ENCODE measurements at regions not wholly inside any gene's neighbourhood (a gene's known extent, or its start where the extent isn't known, plus 50 kb on each side); places are given as distances from the start of the nearest gene placed in this dataset.
"Not testable (repeated sequence)": the region's sequence is repeated elsewhere in the genome, so short reads cannot be mapped to it uniquely, and the experiment has no call there.

DNA sequence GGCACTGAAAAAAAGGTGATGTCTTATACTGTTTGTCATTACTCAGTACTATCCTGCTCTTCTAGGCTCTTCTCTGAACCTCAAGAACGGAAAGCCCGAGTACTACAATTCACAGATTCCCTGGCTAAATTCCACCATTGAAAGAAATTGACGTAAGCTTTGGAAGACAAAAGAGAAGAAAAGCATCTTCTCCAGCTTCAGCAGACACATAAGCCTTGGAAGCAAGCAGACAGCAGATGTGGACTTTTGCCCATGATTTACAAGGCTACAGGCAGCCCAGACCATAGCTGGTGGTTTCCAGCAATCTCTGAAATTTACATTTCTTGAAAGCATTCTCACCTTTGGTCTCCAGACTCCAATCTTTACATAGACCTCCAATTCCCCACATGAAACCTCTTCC, 289.0 kb downstream of the C1D start:
- no peak overlapping the region for H3K4me3 Mint-ChIP-seq
- TF ChIP-seq, protein P1, sequence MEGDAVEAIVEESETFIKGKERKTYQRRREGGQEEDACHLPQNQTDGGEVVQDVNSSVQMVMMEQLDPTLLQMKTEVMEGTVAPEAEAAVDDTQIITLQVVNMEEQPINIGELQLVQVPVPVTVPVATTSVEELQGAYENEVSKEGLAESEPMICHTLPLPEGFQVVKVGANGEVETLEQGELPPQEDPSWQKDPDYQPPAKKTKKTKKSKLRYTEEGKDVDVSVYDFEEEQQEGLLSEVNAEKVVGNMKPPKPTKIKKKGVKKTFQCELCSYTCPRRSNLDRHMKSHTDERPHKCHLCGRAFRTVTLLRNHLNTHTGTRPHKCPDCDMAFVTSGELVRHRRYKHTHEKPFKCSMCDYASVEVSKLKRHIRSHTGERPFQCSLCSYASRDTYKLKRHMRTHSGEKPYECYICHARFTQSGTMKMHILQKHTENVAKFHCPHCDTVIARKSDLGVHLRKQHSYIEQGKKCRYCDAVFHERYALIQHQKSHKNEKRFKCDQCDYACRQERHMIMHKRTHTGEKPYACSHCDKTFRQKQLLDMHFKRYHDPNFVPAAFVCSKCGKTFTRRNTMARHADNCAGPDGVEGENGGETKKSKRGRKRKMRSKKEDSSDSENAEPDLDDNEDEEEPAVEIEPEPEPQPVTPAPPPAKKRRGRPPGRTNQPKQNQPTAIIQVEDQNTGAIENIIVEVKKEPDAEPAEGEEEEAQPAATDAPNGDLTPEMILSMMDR (conservative IDR thresholded peaks at IDR 0.05): no peak
- no peak overlapping the region for H3K27ac Mint-ChIP-seq (ENCODE audit: unreplicated experiment)
- H3K9me3 Mint-ChIP-seq: no peaks in the 10 kb centered on the region
- peaks cover 2% of the 10 kb centered on the region for H3K27me3 Mint-ChIP-seq (ENCODE audit: low read depth)
- DNase-seq (ENCODE audit: low read depth, low spot score): no peak
- no peaks in the 10 kb centered on the region for H3K4me1 Mint-ChIP-seq
- no peaks in the 10 kb centered on the region for H3K36me3 Mint-ChIP-seq (ENCODE audit: low read depth)

DNA sequence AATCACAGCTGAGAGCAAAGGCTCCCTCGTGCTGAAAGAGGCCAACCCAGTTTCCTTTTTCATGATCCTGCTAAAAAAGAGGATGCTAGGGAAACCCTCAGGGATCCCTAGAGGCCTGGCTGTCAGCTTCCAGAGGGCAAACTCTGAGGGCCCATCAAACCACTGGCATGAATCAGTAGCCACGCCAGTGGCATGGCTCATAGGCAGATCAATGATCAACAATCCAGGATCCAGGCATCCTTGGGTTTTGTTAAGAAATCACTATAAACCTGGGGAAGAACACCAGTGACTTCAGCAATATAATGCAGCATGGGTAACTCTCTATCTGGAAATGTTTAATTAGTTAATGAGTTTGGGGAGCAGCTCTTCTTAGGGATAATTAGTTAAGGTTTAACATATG, 286.5 kb downstream of the C1D start:
- Mint-ChIP-seq H3K4me3 (no peak overlapping the region), H3K9me3 (peaks cover 4% of the 10 kb centered on the region), H3K27me3 (ENCODE audit: low read depth) (peaks cover 5% of the 10 kb centered on the region), H3K4me1 (no peaks in the 10 kb centered on the region), H3K36me3 (ENCODE audit: low read depth) (no peaks in the 10 kb centered on the region), H3K27ac (ENCODE audit: unreplicated experiment) (no peak overlapping the region)
- TF ChIP-seq, protein P1 (conservative IDR thresholded peaks at IDR 0.05): no peak
- no peak for DNase-seq (ENCODE audit: low read depth, low spot score)

DNA sequence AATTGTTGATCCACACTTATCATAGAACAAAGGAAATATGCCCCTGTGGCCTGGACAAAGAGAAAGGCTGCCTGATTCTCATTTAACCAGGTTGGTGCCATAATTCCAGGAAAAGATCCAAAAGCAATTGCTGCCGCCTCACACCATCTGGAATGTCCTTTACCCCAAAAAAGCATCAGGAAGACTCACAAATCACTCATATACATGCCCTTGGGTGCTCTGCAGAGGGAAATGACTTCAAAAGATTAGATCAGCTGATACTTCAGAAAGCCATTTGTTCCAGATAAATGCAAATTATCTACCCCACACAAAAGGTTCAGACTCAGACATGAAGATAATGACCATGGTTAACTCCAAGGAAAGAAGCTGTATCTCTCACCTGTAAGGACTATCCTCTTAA, 285.8 kb downstream of the C1D start:
- DNase-seq (ENCODE audit: low read depth, low spot score): no peak
- H3K4me3 Mint-ChIP-seq: no peak overlapping the region
- peaks cover 4% of the 10 kb centered on the region for H3K9me3 Mint-ChIP-seq
- TF ChIP-seq, protein P1 (conservative IDR thresholded peaks at IDR 0.05): no peak
- H3K27ac Mint-ChIP-seq (ENCODE audit: unreplicated experiment): no peak overlapping the region
- H3K36me3 Mint-ChIP-seq (ENCODE audit: low read depth): no peaks in the 10 kb centered on the region
- no peaks in the 10 kb centered on the region for H3K4me1 Mint-ChIP-seq
- H3K27me3 Mint-ChIP-seq (ENCODE audit: low read depth): peaks cover 5% of the 10 kb centered on the region

DNA sequence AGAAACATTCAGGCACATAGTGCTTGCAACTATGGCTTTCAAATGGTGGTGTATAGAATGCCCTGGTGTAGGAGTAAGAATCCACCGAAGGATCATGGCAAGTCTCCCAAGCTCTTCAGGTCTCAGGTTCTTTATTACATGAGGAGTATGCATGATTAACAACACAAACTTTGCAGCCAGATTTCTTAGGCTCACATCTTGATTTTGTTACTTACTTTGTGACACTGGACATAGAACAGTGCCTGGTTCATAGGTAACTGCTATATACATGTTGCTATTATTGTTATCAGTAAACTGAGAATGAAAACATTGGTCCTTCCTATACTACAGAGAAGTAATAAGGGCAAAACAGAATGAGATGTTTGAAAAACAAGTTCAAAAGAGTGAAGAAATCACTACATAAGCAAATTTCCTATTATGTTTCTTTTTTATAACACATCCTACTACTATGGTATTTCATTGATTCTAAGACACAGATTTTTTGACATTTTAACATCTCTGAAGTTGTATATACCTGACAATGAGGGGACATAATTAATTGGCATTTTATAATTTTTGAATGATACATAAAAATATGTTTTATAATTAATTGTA, 284.9 kb downstream of the C1D start:
- Mint-ChIP-seq H3K27me3 (ENCODE audit: low read depth) (peaks cover 5% of the 10 kb centered on the region), H3K4me3 (no peak overlapping the region), H3K36me3 (ENCODE audit: low read depth) (no peaks in the 10 kb centered on the region), H3K9me3 (peaks cover 4% of the 10 kb centered on the region), H3K4me1 (no peaks in the 10 kb centered on the region), H3K27ac (ENCODE audit: unreplicated experiment) (no peak overlapping the region)
- TF ChIP-seq, protein P1 (conservative IDR thresholded peaks at IDR 0.05): no peak
- no peak for DNase-seq (ENCODE audit: low read depth, low spot score)

DNA sequence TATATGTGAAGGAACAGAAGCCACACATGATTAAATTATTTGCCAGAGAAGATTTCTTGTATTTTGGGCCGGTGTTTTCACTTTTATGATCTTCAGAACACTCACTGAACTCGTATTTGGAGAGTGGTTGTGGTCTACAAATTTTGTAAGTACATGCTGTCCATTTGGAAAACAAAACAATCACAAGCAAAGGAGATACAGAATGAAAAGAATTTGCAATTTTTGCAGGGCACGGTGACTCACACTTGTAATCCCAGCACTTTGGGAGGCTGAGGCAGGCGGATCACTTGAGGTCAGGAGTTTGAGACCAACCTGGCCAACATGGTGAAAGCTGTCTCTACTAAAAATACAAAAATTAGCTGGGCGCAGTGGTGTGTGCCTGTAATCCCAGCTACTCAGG, 282.0 kb downstream of the C1D start:
- not testable (repeated sequence) for H3K36me3 Mint-ChIP-seq (ENCODE audit: low read depth); H3K4me3 Mint-ChIP-seq; H3K4me1 Mint-ChIP-seq; DNase-seq (ENCODE audit: low read depth, low spot score); H3K9me3 Mint-ChIP-seq; H3K27me3 Mint-ChIP-seq (ENCODE audit: low read depth)
- H3K27ac Mint-ChIP-seq (ENCODE audit: unreplicated experiment): peak overlapping the region; percentile 62

DNA sequence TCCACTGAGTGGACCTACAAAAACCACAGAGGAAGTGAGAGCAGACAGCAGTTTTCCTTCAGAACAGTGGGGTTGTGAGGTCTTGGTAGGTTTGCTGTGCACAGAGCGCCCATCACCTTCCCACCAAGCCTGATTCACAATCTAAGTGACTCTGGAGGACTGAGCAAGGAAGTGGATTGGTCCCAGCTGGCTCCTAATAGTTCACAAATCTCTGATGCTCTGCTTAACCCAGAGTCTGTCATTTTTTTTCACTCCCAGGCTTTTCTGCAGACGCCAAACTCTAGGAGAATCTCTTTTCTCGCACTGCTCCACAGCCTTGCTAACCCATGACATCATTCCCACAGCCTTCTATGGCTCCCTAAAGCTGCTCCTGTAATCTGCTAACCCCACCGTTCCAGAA, 280.4 kb downstream of the C1D start:
- no peaks in the 10 kb centered on the region for H3K4me1 Mint-ChIP-seq
- TF ChIP-seq, protein P1 (conservative IDR thresholded peaks at IDR 0.05): no peak
- H3K27me3 Mint-ChIP-seq (ENCODE audit: low read depth): peaks cover 6% of the 10 kb centered on the region
- no peak overlapping the region for H3K27ac Mint-ChIP-seq (ENCODE audit: unreplicated experiment)
- H3K36me3 Mint-ChIP-seq (ENCODE audit: low read depth): no peaks in the 10 kb centered on the region
- peaks cover 4% of the 10 kb centered on the region for H3K9me3 Mint-ChIP-seq
- DNase-seq (ENCODE audit: low read depth, low spot score): no peak
- no peak overlapping the region for H3K4me3 Mint-ChIP-seq
